K562 (cell line): ENCODE measurements at regions not wholly inside any gene's neighbourhood (a gene's known extent, or its start where the extent isn't known, plus 50 kb on each side); places are given as distances from the start of the nearest gene placed in this dataset.

ENCODE experiments used
- ARNT ChIP-seq, 2 experiments: fragments of 450-650 bp; IDR thresholded peaks; 2 replicates each; pipeline ENCODE4 v1.6.1; 2016; ENCODE audit warnings: mild to moderate bottlenecking in 1 of 2
- CBX2 ChIP-seq: fragments of 200-600 bp; sonication (generic); IDR thresholded peaks from one replicate; pipeline ENCODE4 v1.6.1; 2012; ENCODE audit warnings: mild to moderate bottlenecking, low read length, inconsistent platforms; ENCODE audit not compliant: insufficient read depth, poor library complexity, severe bottlenecking
- CHD7 ChIP-seq: fragments of 200-600 bp; sonication (generic); IDR thresholded peaks from one replicate; pipeline ENCODE4 v1.6.1; 2012; ENCODE audit warnings: mild to moderate bottlenecking, low read depth, low read length, inconsistent platforms
- CXXC5 ChIP-seq: fragments of 250-450 bp; sonication (Bioruptor Pico); IDR thresholded peaks from 2 replicates; pipeline ENCODE4 v1.8.0; 2022; ENCODE audit warnings: inconsistent platforms, mild to moderate bottlenecking, moderate library complexity
- ELF4 ChIP-seq: fragments of 450-650 bp; formaldehyde crosslinking; IDR thresholded peaks from 2 replicates; pipeline ENCODE4 v1.4.0; 2022; ENCODE audit warnings: missing genetic modification characterization
- HNRNPLL ChIP-seq: fragments of 200-400 bp; formaldehyde crosslinking; IDR thresholded peaks from 2 replicates; pipeline ENCODE4 v1.6.1; 2017; ENCODE audit warnings: low read length, low read depth, mild to moderate bottlenecking; ENCODE audit not compliant: poor library complexity, severe bottlenecking
- HNRNPUL1 ChIP-seq: fragments of 200-400 bp; formaldehyde crosslinking; IDR thresholded peaks from 2 replicates; pipeline ENCODE4 v1.6.1; 2017; ENCODE audit warnings: low read length
- L3MBTL2 ChIP-seq: fragments of 450-650 bp; IDR thresholded peaks from 2 replicates; pipeline ENCODE4 v1.6.1; 2016; ENCODE audit warnings: mild to moderate bottlenecking, moderate library complexity
- LARP7 ChIP-seq: fragments of 450-650 bp; IDR thresholded peaks from 2 replicates; pipeline ENCODE4 v1.6.1; 2016
- MCM3 ChIP-seq: fragments of 450-650 bp; IDR thresholded peaks from 2 replicates; pipeline ENCODE4 v1.6.1; 2016
- PHB ChIP-seq: fragments of 250-450 bp; sonication (Bioruptor Pico); IDR thresholded peaks from 2 replicates; pipeline ENCODE4 v1.5.0; 2021
- POLR2H ChIP-seq: IDR thresholded peaks from 2 replicates; pipeline ENCODE4 v1.6.1; 2016; ENCODE audit warnings: missing genetic modification characterization, low read depth, mild to moderate bottlenecking, control low read depth, missing compliant biosample characterization, moderate library complexity
- PURB ChIP-seq: sonication (generic); formaldehyde crosslinking; IDR thresholded peaks from 2 replicates; pipeline ENCODE4 v1.9.0; 2021; ENCODE audit warnings: low read depth, mild to moderate bottlenecking, missing genetic modification reagents
- SLC30A9 ChIP-seq: fragments of 250-450 bp; sonication (Bioruptor Pico); IDR thresholded peaks from 2 replicates; pipeline ENCODE4 v1.8.0; 2022; ENCODE audit warnings: mild to moderate bottlenecking, moderate library complexity
- TAF1 ChIP-seq: IDR thresholded peaks from 2 replicates; pipeline ENCODE4 v1.6.1; 2011; ENCODE audit warnings: mild to moderate bottlenecking, low read length, moderate library complexity; ENCODE audit not compliant: insufficient read depth, control insufficient read depth, severe bottlenecking; ENCODE audit errors: extremely low read depth
- ZNF217 ChIP-seq: sonication (generic); formaldehyde crosslinking; IDR thresholded peaks from 2 replicates; pipeline ENCODE4 v1.8.0; 2022; ENCODE audit warnings: mild to moderate bottlenecking, missing genetic modification reagents
- TF ChIP-seq, protein P1 (sequence below): fragments of 250-450 bp; sonication (Bioruptor Pico); IDR thresholded peaks from 2 replicates; pipeline ENCODE4 v1.5.0; 2021
- TF ChIP-seq, protein P2 (sequence below): fragments of 450-650 bp; formaldehyde crosslinking; conservative IDR thresholded peaks from 2 replicates; pipeline ENCODE4 v1.4.0; 2022; ENCODE audit warnings: mild to moderate bottlenecking, missing genetic modification characterization

- TF ChIP-seq ZNF217 (CRISPR knock-in tag) (no peak), SLC30A9 (CRISPR knock-in tag) (no peak), ELF4 (CRISPR knock-in tag) (peak; percentile 87), HNRNPUL1 (no peak), PHB (CRISPR knock-in tag) (no peak), L3MBTL2 (no peak), CBX2 (no peak), TAF1 (no peak), CXXC5 (CRISPR knock-in tag) (peak; percentile 84), LARP7 (no peak), MCM3 (no peak), POLR2H (tag) (no peak), ARNT (IDR thresholded peaks at IDR 0.05) (peak; percentile 85 to 90), PURB (CRISPR knock-in tag) (no peak), CHD7 (no peak), HNRNPLL (no peak)
- TF ChIP-seq, protein P1, sequence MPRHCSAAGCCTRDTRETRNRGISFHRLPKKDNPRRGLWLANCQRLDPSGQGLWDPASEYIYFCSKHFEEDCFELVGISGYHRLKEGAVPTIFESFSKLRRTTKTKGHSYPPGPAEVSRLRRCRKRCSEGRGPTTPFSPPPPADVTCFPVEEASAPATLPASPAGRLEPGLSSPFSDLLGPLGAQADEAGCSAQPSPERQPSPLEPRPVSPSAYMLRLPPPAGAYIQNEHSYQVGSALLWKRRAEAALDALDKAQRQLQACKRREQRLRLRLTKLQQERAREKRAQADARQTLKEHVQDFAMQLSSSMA (CRISPR knock-in tag), result no peak
- TF ChIP-seq, protein P2, sequence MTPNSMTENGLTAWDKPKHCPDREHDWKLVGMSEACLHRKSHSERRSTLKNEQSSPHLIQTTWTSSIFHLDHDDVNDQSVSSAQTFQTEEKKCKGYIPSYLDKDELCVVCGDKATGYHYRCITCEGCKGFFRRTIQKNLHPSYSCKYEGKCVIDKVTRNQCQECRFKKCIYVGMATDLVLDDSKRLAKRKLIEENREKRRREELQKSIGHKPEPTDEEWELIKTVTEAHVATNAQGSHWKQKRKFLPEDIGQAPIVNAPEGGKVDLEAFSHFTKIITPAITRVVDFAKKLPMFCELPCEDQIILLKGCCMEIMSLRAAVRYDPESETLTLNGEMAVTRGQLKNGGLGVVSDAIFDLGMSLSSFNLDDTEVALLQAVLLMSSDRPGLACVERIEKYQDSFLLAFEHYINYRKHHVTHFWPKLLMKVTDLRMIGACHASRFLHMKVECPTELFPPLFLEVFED (CRISPR knock-in tag), result 0 out of 2 replicates have a peak, but pooled peaks have one; percentile 38
Observed at GRCh38 chr15:87671289-87671688, 585.2 kb downstream of the NTRK3 start (continued).
